PC-3 (cell line): ENCODE measurements at regions not wholly inside any gene's neighbourhood (a gene's known extent, or its start where the extent isn't known, plus 50 kb on each side); places are given as distances from the start of the nearest gene placed in this dataset.

Source experiments
- CTCF ChIP-seq: fragments of 300-600 bp; sonication (generic); conservative IDR thresholded peaks from 2 replicates; pipeline ENCODE4 v1.5.1; 2017; ENCODE audit warnings: antibody characterized with exemption, low read depth, mild to moderate bottlenecking, low read length
- EZH2 ChIP-seq: fragments of 300-600 bp; sonication (generic); IDR thresholded peaks from one replicate; pipeline ENCODE4 v1.6.1; 2017; ENCODE audit warnings: antibody characterized with exemption, mild to moderate bottlenecking, low read length; ENCODE audit not compliant: unreplicated experiment
- EZH2phosphoT487 ChIP-seq: fragments of 300-600 bp; sonication (generic); IDR thresholded peaks from 2 replicates; pipeline ENCODE4 v1.6.1; 2018; ENCODE audit warnings: mild to moderate bottlenecking, antibody characterized with exemption, low read length, borderline replicate concordance

DNA sequence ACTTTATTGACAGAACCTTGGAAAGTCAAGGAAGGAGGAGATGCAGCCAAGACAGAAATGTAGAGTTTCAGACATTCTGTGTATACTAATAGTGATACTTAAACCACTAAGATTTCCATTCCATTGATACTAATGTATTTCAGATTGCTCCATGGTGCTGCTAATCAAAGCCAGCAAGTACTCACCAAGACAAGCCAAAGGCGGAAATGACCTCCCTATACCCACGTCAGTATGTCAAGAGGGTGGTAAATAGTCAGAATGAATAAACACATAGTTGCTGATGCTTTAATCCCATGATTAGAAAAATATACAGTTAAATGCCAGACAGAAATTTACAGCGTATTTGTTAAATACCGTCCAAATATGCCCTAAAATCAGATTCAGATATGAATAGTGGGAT, 417.8 kb upstream of the INTU start:
- TF ChIP-seq CTCF, result no peak
- no peak for TF ChIP-seq EZH2phosphoT487
- TF ChIP-seq EZH2, result no peak
